DOHH2 (cell line): ENCODE measurements at regions not wholly inside any gene's neighbourhood (a gene's known extent, or its start where the extent isn't known, plus 50 kb on each side); places are given as distances from the start of the nearest gene placed in this dataset.
"Not testable (repeated sequence)": the region's sequence is repeated elsewhere in the genome, so short reads cannot be mapped to it uniquely, and the experiment has no call there.

Experiments
- H3F3A ChIP-seq: fragments of 200-600 bp; sonication (generic), shearing (Covaris generic); 2 replicates; pipeline ENCODE4 v1.6.0; 2016; ENCODE audit warnings: antibody characterized with exemption, mild to moderate bottlenecking; ENCODE audit not compliant: control insufficient read depth, insufficient read depth
- H3K27ac ChIP-seq: fragments of 200-600 bp; sonication (generic); 2 replicates; pipeline ENCODE4 v1.5.1; 2014; ENCODE audit warnings: low read depth, mild to moderate bottlenecking, low read length, moderate library complexity
- H3K27me3 ChIP-seq: fragments of 200-600 bp; sonication (generic); 2 replicates; pipeline ENCODE4 v1.6.1; 2014; ENCODE audit warnings: mild to moderate bottlenecking, low read length, mixed read lengths; ENCODE audit not compliant: control insufficient read depth
- H3K36me3 ChIP-seq: fragments of 200-600 bp; sonication (generic); 2 replicates; pipeline ENCODE4 v1.6.1; 2014; ENCODE audit warnings: mild to moderate bottlenecking, low read length, moderate library complexity, mixed read lengths; ENCODE audit not compliant: control insufficient read depth
- H3K4me1 ChIP-seq: fragments of 200-600 bp; sonication (generic); 2 replicates; pipeline ENCODE4 v1.6.1; 2014; ENCODE audit warnings: mild to moderate bottlenecking, low read length, mixed read lengths; ENCODE audit not compliant: control insufficient read depth
- H3K4me2 ChIP-seq: fragments of 200-600 bp; sonication (generic); 2 replicates; pipeline ENCODE4 v1.6.0; 2014; ENCODE audit warnings: mild to moderate bottlenecking, low read length, moderate library complexity
- H3K4me3 ChIP-seq: fragments of 200-600 bp; sonication (generic); 2 replicates; pipeline ENCODE4 v1.5.1; 2014; ENCODE audit warnings: mild to moderate bottlenecking, low read length, mixed read lengths
- H3K79me2 ChIP-seq: fragments of 200-600 bp; sonication (generic); 2 replicates; pipeline ENCODE4 v1.6.1; 2014; ENCODE audit warnings: mild to moderate bottlenecking, low read length, mixed read lengths; ENCODE audit not compliant: control insufficient read depth
- H3K9me2 ChIP-seq: fragments of 200-600 bp; sonication (generic); replicated peaks from 2 replicates; pipeline ENCODE4 v1.6.1; 2014; ENCODE audit warnings: mild to moderate bottlenecking, low read length, mixed read lengths; ENCODE audit not compliant: control insufficient read depth
- H3K9me3 ChIP-seq: fragments of 200-600 bp; sonication (generic); 2 replicates; pipeline ENCODE4 v1.6.1; 2014; ENCODE audit warnings: antibody characterized with exemption, low read length, mixed read lengths; ENCODE audit not compliant: control insufficient read depth, insufficient read depth
- H4K20me1 ChIP-seq: fragments of 200-600 bp; sonication (generic); 2 replicates; pipeline ENCODE4 v1.6.0; 2014; ENCODE audit warnings: low read depth, mild to moderate bottlenecking, antibody characterized with exemption, low read length, moderate library complexity; ENCODE audit not compliant: control insufficient read depth, insufficient read depth
- CTCF ChIP-seq: fragments of 200-600 bp; sonication (generic); IDR thresholded peaks from one replicate; pipeline ENCODE4 v1.5.1; 2014; ENCODE audit warnings: antibody characterized with exemption, mild to moderate bottlenecking, low read depth, low read length; ENCODE audit not compliant: poor library complexity, severe bottlenecking
- EZH2phosphoT487 ChIP-seq: fragments of 200-600 bp; sonication (generic); IDR thresholded peaks from 2 replicates; pipeline ENCODE4 v1.6.1; 2017; ENCODE audit warnings: borderline replicate concordance, mild to moderate bottlenecking, antibody characterized with exemption, low read length, moderate library complexity, mixed read lengths

GRCh38 chr7:97307521-97308108 is 190.1 kb downstream of the SDHAF3 start:
- H3K4me3 ChIP-seq = no peak overlapping the region
- H3K9me3 ChIP-seq = no peaks in the 10 kb centered on the region; the same call in 1 of the 2 replicates
- no peaks in the 10 kb centered on the region for H3K36me3 ChIP-seq
- no peaks in the 10 kb centered on the region for H3K9me2 ChIP-seq
- TF ChIP-seq CTCF (no peak), EZH2phosphoT487 (no peak)
- no peak overlapping the region for H3K27ac ChIP-seq
- H3K79me2 ChIP-seq = no peaks in the 10 kb centered on the region
- peaks cover 4% of the 10 kb centered on the region; the same call in 1 of the 2 replicates for H3K27me3 ChIP-seq
- H3K4me1 ChIP-seq = no peaks in the 10 kb centered on the region
- no peak overlapping the region for H3K4me2 ChIP-seq
- H4K20me1 ChIP-seq = no peaks in the 10 kb centered on the region
- H3F3A ChIP-seq = no peaks in the 10 kb centered on the region

- Histone ChIP-seq H3K4me3 (no peak overlapping the region), H3K4me2 (no peak overlapping the region), H3K27ac (no peak overlapping the region), H4K20me1 (no peaks in the 10 kb centered on the region), H3K9me3 (no peaks in the 10 kb centered on the region), H3K27me3 (no peaks in the 10 kb centered on the region), H3K36me3 (no peaks in the 10 kb centered on the region), H3K4me1 (no peaks in the 10 kb centered on the region), H3K9me2 (no peaks in the 10 kb centered on the region), H3K79me2 (no peaks in the 10 kb centered on the region), H3F3A (no peaks in the 10 kb centered on the region)
- TF ChIP-seq CTCF (no peak), EZH2phosphoT487 (no peak)
Measured at GRCh38 chr7:97313900-97314299, 196.4 kb downstream of the SDHAF3 start.

- Histone ChIP-seq H3K4me2 (no peak overlapping the region), H3K4me1 (no peaks in the 10 kb centered on the region), H4K20me1 (no peaks in the 10 kb centered on the region), H3K9me3 (no peaks in the 10 kb centered on the region), H3K27me3 (no peaks in the 10 kb centered on the region), H3F3A (no peaks in the 10 kb centered on the region), H3K4me3 (no peak overlapping the region), H3K36me3 (no peaks in the 10 kb centered on the region), H3K79me2 (no peaks in the 10 kb centered on the region), H3K9me2 (no peaks in the 10 kb centered on the region), H3K27ac (no peak overlapping the region)
- peak; percentile 7 for TF ChIP-seq CTCF
- no peak for TF ChIP-seq EZH2phosphoT487
Measured at GRCh38 chr7:97317575-97317974, 200.1 kb downstream of the SDHAF3 start.

- not testable (repeated sequence) for H3K9me3 ChIP-seq, H3K79me2 ChIP-seq, H4K20me1 ChIP-seq, H3K36me3 ChIP-seq, H3K9me2 ChIP-seq, H3K27me3 ChIP-seq, H3K4me1 ChIP-seq, H3K4me3 ChIP-seq, H3F3A ChIP-seq, H3K4me2 ChIP-seq, H3K27ac ChIP-seq
Measured at GRCh38 chr7:97329871-97330270, 212.4 kb downstream of the SDHAF3 start.
